ENCODE measurements at regions not wholly inside any gene's neighbourhood (a gene's known extent, or its start where the extent isn't known, plus 50 kb on each side); places are given as distances from the start of the nearest gene placed in this dataset.
"Not testable (repeated sequence)": the region's sequence is repeated elsewhere in the genome, so short reads cannot be mapped to it uniquely, and the experiment has no call there.

- no peak for DNase-seq
Observed at GRCh38 chr14:105863296-105864108, 337.1 kb downstream of the TMEM121 start.

DNA sequence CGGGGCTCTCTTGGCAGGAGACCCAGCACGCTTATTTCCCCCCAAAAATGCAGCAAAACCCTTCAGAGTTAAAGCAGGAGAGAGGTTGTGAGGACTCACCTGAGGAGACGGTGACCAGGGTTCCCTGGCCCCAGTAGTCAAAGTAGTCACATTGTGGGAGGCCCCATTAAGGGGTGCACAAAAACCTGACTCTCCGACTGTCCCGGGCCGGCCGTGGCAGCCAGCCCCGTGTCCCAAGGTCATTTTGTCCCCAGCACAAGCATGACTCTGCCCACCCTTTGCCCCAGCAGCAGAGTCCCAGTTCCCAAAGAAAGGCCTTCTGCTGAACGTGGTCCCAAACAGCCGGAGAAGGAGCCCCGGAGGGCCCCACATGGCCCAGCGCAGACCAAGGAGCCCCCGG is 337.7 kb downstream of the TMEM121 start:
- no peak for DNase-seq

DNA sequence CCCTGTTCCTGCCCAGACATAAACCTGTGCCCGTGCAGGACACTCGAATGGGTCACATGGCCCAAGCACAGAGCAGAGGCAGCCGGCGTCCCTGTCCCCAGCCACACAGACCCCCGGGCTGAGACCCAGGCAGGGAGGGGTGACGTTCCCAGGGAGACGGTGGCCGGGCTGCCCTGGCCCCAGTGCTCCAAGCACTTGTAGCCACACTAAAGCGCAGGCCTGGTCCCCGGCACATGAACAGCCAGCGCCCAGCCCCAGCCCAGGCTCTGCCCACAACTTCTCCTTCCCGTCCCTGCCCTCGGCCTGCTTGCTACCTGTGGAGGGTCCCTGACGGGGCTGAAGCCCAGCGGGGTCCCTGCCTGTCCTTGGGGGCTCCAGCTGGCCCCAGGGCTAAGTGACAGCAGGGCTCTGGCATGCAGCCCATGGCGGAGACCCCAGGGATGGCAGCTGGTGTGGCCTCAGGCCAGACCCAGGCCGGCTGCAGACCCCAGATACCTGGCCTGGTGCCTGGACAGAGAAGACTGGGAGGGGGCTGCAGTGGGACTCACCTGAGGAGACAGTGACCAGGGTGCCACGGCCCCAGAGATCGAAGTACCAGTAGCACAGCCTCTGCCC is 338.4 kb downstream of the TMEM121 start:
- no peak for DNase-seq

- no peak for DNase-seq
Observed at GRCh38 chr14:105865266-105865903, 339.0 kb downstream of the TMEM121 start.

DNA sequence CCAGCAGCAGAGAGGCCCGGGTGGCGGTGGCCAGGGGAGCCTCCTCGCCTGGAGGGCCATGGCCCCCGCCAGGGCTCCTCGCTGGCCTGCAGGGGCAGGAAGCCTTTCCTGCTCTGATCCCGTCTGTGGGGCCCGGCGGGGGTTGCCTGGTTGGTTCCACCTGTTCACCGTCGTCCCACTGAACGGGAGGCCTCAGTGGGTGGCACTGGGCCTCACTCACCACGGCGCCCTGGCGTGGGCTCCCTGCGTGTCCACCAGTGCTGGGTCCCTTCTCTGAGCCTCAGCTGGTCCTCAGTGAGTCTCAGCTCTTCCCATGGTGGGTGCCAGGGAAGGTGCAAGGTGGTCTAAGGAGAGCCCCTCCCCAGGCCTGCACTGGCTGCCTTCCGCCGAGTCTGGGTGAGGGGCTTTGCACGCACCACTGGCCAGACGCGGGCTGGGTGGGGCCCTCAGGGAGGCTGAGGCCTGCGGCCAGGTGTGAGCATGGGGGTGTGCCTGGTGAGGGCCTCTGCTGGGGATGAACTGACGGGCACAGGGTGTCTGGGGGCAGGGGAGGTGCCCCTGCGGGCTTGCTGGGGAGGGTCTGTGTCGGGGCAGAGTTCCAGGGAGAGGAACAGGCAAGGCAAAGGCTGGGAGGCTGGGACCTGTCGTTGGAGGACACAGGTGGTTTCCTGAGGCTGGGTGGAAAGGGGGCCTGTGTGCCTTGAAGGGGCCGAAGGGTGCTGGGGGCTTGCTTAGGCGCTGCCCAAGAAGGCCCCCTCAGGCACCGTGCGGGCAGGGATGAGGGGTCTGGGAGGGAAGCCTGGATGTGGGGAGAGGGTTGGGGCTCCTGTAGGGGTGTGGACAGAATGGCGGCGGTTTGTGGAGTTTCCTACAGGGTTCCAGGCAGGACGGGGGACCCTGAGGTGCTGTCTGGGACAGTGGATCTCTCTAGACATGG is 339.8 kb downstream of the TMEM121 start:
- no peak for DNase-seq

DNA sequence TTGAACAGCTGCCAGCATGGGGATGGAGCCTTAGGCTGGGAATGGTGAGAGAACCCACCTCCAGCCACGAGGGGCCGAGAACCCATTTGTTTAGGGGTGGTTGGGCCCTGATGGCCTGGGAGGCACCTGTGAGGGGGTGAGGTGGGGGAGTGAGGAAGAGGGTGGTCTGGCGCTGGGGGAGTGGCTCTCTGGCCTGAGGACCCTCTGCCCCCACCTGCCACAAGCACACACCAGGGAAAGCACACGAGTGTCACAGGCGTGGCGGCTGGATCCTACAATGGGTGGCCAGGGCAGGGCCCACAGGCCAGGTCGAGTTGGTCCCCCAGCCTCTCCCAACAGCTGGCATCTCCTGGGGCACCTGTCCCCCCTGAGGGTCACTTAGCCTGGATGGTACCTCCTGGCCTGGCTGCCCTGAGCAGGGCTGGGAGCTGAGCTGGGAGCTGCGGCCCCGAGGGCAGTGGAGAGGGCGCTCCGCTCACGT is 340.5 kb downstream of the TMEM121 start:
- DNase-seq = no peak

- no peak for DNase-seq
Observed at GRCh38 chr14:105867961-105868599, 341.7 kb downstream of the TMEM121 start.

DNA sequence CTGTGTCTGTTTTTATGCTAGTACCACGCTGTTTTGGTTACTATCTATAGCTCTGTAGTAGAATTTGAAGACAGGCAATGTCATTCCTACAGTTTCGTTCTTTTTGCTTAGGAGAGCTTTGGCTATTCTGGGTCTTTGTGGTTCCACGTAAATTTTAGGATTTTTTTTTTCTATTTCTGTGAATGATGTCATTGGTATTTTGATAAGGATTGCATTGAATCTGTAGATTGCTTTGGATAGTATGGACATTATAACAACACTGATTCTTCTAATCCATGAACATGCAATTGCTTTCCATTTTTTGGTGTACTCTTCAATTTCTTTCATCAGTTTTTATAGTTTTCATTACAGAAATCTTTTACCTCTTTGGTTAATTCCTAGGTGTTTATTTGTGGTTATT is 345.2 kb downstream of the TMEM121 start:
- no peak for DNase-seq

GRCh38 chr14:105873870-105874512 is 347.6 kb downstream of the TMEM121 start:
- no peak for DNase-seq

DNA sequence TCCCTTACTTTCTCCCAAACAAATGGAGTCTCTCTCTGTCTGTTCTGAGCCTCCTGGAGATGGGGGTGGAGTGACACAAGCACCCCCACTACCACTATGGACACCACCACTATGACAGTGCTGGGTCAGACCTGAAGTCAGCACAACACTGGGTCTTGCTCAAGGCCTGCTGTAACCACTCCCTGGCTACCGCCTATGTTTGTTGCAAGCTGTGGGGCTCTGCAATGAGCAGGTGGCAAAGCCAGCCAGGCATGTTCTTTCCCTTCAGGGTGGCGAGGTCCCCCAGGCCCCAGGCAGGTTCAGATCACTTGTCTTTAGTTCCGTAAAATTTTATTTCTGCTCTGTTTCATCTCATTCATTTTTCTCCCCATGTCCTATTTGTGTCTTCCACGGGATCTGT is 349.8 kb downstream of the TMEM121 start:
- no peak for DNase-seq

- no peak for DNase-seq
Observed at GRCh38 chr14:105876829-105877228, 350.4 kb downstream of the TMEM121 start.

GRCh38 chr14:105877645-105878044 is 351.3 kb downstream of the TMEM121 start:
- no peak for DNase-seq

GRCh38 chr14:105878125-105878524 is 351.7 kb downstream of the TMEM121 start:
- no peak for DNase-seq

DNA sequence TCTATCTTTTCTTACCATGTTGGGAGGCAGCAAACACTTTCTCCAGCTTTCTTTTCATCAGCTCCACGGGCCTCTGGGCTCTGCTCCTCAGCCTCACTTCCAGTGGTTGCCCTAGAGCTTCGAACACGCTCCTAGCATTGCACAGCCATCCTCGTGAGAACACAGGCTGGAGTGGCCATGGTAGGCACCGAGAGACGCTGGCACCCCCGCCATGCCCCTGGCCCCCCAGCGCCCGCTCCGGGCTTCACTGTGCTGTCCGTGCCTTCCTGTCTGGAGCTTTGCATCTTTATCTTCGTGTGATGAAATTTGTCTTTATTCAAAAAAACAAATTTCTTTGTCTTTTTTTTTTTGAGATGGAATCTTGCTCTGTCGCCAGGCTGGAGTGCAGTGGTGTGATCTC is 352.2 kb downstream of the TMEM121 start:
- no peak for DNase-seq

- no peak for DNase-seq
Observed at GRCh38 chr14:105879503-105879866, 353.1 kb downstream of the TMEM121 start.

DNA sequence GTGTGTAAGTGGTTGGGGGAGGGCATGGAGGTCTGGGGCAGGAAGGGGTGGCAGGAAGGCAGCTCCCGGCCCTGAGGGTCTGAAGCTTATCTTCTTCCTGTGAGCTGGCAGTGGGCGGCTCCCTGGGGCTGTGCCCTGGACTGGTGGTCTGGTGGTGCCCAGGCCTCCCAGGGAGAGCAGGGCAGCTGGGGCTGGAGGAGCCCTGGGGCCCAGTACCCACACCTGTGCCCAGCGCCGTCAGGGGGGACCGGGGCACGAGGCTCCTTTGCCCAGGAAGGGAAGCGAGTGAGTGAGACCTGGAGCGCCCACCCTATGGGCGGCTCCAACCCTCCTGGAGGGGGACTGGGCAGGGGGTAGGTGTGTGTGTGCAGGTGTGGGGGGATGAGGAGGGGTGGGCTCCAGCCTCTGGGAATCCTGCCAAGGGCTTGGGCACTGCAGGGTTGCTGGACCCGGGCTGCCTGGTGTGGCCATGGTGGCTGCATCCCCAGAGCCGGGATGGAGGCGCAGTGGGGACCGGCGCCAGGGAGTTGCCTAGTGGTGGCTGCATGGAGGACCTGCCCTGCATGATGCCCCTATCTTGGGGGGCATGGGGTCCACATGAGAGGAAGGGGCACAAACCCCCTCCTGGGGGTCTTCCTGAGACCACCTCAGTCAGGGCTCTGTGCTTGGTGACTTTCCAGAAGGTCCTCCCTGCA is 353.6 kb downstream of the TMEM121 start:
- DNase-seq = no peak

DNA sequence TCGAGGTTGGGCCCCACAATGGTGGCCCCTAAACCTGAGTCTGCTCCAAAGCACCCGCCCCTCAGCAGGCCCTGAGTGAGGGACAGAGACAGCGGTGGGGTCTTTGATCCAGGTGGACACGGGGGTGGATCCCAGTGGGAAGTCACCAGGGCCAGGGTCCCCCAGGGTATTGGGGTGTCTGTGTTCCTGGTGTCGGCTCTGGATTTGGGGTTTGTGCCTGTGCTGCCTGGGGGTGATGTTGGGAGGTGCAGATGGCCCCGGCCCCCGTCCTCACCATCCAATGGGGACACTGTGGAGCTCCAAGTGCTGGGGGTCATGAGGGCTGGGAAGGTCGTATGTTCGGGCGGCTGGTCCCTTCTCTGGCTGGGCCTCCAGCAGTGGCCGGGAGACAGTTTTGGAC is 354.2 kb downstream of the TMEM121 start:
- no peak for DNase-seq

- no peak for DNase-seq
Observed at GRCh38 chr14:105881021-105881930, 354.9 kb downstream of the TMEM121 start.

- DNase-seq = not testable (repeated sequence)
Observed at GRCh38 chr14:105882011-105882410, 355.6 kb downstream of the TMEM121 start.

DNA sequence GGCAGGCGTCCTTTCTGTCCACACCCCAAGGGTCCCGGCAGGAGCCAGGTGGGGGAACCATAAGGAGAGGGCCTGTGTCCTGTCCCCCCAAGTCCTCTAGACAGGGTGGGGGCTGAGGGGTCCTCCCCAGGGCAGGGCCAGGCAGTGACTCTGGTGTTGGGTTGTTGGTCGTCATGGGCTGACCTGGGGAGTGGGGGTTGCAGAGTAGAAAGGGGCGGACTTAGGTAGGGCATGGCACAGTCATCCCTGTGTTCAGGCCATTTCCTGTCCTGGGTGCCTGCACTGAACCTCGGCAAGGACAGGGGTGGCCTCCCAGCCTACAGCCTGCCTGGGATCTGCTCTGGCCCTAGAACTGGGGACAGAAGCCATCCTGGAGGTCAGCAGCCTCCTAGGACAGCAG is 356.2 kb downstream of the TMEM121 start:
- DNase-seq = no peak
